Peyer's patch (tissue), 4 donors: ENCODE measurements at regions not wholly inside any gene's neighbourhood (a gene's known extent, or its start where the extent isn't known, plus 50 kb on each side); places are given as distances from the start of the nearest gene placed in this dataset.
A peak's percentile ranks its signal among the peaks of the same experiment; 100 is the strongest.

ENCODE experiments used
- DNase-seq, 3 donors: peaks; one replicate each; pipeline ENCODE4 v3.0.0-alpha.2; 2017 to 2019
- H3K27ac ChIP-seq, 4 donors: fragments of 200-600 bp; sonication (generic); one replicate each; pipeline ENCODE4 v1.5.1; 2016 to 2019
- H3K27me3 ChIP-seq, 2 donors: fragments of 200-600 bp; sonication (generic); one replicate each; pipeline ENCODE4 v1.5.1; 2019
- H3K36me3 ChIP-seq, 3 donors: fragments of 200-600 bp; sonication (generic); one replicate each; pipeline ENCODE4 v1.5.1; 2016 to 2019
- H3K4me1 ChIP-seq, 4 donors: fragments of 200-600 bp; sonication (generic); one replicate each; pipeline ENCODE4 v1.5.1; 2016 to 2019
- H3K4me3 ChIP-seq, 4 donors: fragments of 200-600 bp; sonication (generic); 1 replicate in 3 of 4; 2 replicates in 1 of 4; pipeline ENCODE4 v1.5.1; 2016 to 2019; ENCODE audit warnings: mild to moderate bottlenecking in 1 of 4
- H3K9me3 ChIP-seq, 4 donors: fragments of 200-600 bp; sonication (generic); one replicate each; pipeline ENCODE4 v1.5.1; 2016 to 2019; ENCODE audit warnings: mild to moderate bottlenecking in 1 of 4
- POLR2A ChIP-seq, 2 donors: fragments of 450-650 bp; IDR thresholded peaks; one replicate each; pipeline ENCODE4 v1.5.1; 2017; ENCODE audit warnings: antibody characterized with exemption in 2 of 2, mild to moderate bottlenecking in 2 of 2, moderate library complexity in 2 of 2
- TF ChIP-seq, protein P1 (sequence below), 6 experiments: fragments of 450-650 bp in 4 of 6; fragments of 200-600 bp in 2 of 6; sonication (generic) in 1 of 6; IDR thresholded peaks; one replicate each; pipeline ENCODE4 v1.5.1; 2017 to 2019; ENCODE audit warnings: antibody characterized with exemption in 6 of 6, mild to moderate bottlenecking in 3 of 6, moderate library complexity in 1 of 6

DNA sequence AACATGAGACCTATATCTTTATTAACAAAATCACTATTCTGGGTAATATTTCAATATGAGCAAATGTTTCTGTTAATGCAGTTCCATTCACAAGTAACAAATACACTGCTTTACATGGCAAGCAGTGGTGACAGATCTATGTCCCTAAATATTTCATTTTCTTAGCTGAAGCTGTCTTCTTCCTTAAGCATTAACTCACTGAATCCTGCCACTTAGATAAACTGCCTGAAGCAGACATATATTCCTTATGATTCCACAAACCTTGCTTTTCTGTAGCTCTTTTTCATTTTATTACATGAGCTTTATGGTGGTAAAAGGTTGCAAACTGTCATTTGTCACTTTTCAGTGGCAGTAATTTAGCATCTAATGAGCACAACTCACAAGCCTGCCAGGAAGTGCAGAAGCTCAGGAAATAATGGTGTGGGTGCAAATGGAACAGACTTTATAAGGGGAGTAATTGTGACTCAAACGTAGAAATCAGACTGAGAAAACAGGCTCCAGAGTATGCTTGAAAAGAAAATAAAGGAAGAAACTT lies 217.2 kb downstream of the XPNPEP1 start:
- H3K36me3 ChIP-seq, result no peaks in the 10 kb centered on the region
- TF ChIP-seq POLR2A (IDR thresholded peaks at IDR 0.05), result no peak
- TF ChIP-seq, protein P1, sequence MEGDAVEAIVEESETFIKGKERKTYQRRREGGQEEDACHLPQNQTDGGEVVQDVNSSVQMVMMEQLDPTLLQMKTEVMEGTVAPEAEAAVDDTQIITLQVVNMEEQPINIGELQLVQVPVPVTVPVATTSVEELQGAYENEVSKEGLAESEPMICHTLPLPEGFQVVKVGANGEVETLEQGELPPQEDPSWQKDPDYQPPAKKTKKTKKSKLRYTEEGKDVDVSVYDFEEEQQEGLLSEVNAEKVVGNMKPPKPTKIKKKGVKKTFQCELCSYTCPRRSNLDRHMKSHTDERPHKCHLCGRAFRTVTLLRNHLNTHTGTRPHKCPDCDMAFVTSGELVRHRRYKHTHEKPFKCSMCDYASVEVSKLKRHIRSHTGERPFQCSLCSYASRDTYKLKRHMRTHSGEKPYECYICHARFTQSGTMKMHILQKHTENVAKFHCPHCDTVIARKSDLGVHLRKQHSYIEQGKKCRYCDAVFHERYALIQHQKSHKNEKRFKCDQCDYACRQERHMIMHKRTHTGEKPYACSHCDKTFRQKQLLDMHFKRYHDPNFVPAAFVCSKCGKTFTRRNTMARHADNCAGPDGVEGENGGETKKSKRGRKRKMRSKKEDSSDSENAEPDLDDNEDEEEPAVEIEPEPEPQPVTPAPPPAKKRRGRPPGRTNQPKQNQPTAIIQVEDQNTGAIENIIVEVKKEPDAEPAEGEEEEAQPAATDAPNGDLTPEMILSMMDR (IDR thresholded peaks at IDR 0.05), result no peak
- DNase-seq, result no peak
- H3K4me3 ChIP-seq, result no peak overlapping the region
- H3K27ac ChIP-seq, result no peak overlapping the region
- peaks cover 0 to 7% (median 0%) of the 10 kb centered on the region in 4 donors for H3K9me3 ChIP-seq
- no peaks in the 10 kb centered on the region for H3K4me1 ChIP-seq
- H3K27me3 ChIP-seq, result no peaks in the 10 kb centered on the region

DNA sequence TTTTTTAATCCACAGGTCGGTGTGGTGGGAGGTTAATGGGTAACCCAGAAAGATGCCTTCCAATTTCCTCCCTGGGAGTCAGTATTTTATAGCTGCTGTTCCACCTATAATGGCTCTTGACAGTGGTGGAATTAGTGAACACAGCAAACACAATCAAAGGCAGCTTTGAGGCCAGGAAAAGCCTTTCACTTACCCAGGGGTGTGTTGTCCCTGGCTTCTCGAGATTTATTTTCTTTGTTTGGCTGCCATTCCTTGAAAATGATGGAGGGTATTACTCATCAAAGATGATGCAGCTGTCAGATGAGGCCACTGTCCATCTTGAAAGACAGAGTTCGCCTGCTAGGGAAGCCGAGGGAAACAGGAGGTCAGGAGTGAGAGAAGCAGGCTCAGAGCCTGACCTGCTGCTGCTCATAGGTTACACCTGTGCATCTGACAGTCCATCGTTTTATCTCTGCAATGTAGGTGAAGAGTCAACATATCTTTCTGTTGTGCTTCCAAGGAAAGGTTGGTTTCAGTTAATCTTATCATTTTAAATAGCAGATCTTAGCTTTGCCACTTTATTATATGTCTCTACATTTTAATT lies 221.6 kb downstream of the XPNPEP1 start:
- DNase-seq, result peak in 1 of 3 donors; percentile 43
- H3K4me1 ChIP-seq, result no peaks in the 10 kb centered on the region
- H3K36me3 ChIP-seq, result no peaks in the 10 kb centered on the region
- no peaks in the 10 kb centered on the region for H3K9me3 ChIP-seq
- TF ChIP-seq, protein P1 (IDR thresholded peaks at IDR 0.05), result no peak
- TF ChIP-seq POLR2A (IDR thresholded peaks at IDR 0.05), result no peak
- H3K27me3 ChIP-seq, result no peaks in the 10 kb centered on the region
- H3K27ac ChIP-seq, result peak overlapping the region in 1 of 4 donors; percentile 25
- no peak overlapping the region for H3K4me3 ChIP-seq

DNA sequence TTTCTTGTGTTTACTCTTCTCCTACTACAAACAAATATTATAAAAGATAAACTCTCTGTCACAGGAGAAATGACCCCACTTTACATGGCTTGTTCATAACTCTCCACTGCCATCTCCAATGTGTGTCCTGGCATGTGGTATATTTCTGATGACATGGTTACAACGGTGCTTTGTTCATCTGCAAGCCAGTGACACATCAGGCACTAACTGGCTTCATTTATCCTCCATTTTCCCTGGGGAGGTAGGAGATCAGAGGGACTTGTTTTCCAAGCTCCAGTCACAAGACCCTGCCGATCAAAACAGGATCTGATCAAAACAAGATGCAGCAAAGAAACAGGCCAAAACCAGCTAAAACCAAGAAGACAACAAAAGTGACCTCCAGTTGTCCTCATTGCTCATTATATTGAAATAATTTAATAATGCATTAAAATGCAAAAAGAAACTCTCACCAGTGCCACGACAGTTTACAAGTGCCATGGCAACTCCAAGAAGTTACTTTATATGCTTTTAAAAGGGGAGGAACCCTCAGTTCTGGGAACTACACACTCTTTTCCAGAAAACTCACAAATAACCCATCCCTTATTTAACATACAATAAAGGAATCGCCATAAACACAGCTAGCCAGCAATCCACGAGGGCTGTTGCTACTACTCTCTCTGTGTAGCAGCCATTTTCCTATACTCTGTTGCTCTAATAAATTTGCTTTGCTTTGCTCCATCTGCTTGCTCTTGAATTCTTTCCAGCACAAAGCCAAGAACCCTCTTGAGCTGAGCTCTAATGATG lies 224.2 kb downstream of the XPNPEP1 start:
- DNase-seq, result no peak
- H3K27ac ChIP-seq, result no peak overlapping the region
- no peak for TF ChIP-seq POLR2A (IDR thresholded peaks at IDR 0.05)
- TF ChIP-seq, protein P1 (IDR thresholded peaks at IDR 0.05), result no peak
- no peaks in the 10 kb centered on the region for H3K27me3 ChIP-seq
- no peak overlapping the region for H3K4me3 ChIP-seq
- no peaks in the 10 kb centered on the region for H3K36me3 ChIP-seq
- H3K9me3 ChIP-seq, result no peaks in the 10 kb centered on the region
- H3K4me1 ChIP-seq, result no peaks in the 10 kb centered on the region

DNA sequence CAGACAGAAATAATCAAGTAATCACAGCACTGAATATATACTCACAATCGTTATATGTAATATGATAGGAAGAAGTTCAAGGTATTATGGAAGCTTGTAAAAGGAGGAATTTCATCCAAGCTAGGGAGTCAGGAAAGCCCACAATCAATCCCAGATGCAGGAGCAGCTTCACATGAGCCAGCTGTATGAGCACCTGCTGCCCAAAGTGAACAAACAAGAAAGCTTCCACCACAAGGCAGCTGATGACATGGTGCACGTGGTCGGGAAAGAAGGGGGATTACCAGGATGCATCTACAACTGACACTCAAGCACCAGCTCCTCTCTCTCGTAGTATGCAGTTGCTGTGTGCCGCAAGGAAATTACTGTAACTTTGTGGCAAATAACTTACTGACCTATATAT lies 225.2 kb downstream of the XPNPEP1 start:
- TF ChIP-seq POLR2A (IDR thresholded peaks at IDR 0.05), result no peak
- TF ChIP-seq, protein P1 (IDR thresholded peaks at IDR 0.05), result no peak
- Histone ChIP-seq H3K27me3 (no peaks in the 10 kb centered on the region), H3K27ac (no peak overlapping the region), H3K9me3 (no peaks in the 10 kb centered on the region), H3K36me3 (no peaks in the 10 kb centered on the region), H3K4me3 (no peak overlapping the region), H3K4me1 (no peaks in the 10 kb centered on the region)
- DNase-seq, result no peak

DNA sequence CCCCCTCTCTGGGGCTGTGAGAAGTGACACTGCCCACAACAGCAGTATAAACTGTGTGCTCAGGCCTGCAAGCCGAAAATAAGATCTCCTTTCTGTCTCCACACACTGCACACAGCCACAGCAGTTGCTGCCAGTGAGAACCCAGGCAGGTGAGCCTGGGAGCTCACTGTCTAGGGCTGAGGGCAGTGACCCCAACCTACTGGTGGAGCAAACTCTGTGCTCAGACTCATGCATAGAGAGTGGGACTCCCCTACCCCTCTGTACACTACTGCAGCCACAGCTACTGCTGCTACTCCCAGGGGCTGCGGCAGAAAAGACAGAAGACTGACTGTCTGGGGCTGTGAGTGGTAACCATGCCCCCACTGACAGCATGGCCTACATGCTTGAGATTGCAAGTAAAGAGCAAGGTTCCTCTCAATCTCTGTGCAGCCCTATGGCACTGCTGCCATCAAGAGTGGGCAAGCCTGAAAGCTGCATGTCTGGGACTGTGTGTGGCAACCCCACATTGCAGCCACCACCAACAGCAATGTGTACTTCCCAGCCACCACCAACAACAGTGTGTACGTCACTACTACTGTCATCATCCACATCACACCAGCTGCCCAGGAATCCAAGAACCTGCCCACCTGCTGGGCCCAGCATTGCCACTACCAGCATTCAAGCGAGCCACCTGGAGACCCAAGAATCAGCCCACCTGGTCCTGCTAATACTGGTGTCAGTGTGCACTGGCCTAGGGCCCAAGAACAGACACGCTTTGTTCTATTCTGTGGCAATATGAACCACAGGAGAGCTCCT lies 226.1 kb downstream of the XPNPEP1 start:
- no peaks in the 10 kb centered on the region for H3K9me3 ChIP-seq
- H3K4me3 ChIP-seq, result no peak overlapping the region
- no peak for TF ChIP-seq POLR2A (IDR thresholded peaks at IDR 0.05)
- no peaks in the 10 kb centered on the region for H3K4me1 ChIP-seq
- DNase-seq, result no peak
- H3K27me3 ChIP-seq, result no peaks in the 10 kb centered on the region
- H3K36me3 ChIP-seq, result no peaks in the 10 kb centered on the region
- no peak overlapping the region for H3K27ac ChIP-seq
